ENCODE measurements at regions not wholly inside any gene's neighbourhood (a gene's known extent, or its start where the extent isn't known, plus 50 kb on each side); places are given as distances from the start of the nearest gene placed in this dataset.
A peak's percentile ranks its signal among the peaks of the same experiment; 100 is the strongest.

- H3F3A ChIP-seq (ENCODE audit: insufficient read depth, low read length, poor library complexity, severe bottlenecking) = no peaks in the 10 kb centered on the region
- no peaks in the 10 kb centered on the region for H3K27me3 ChIP-seq (ENCODE audit: insufficient read depth, low read depth, low read length)
- H3K36me3 ChIP-seq (ENCODE audit: insufficient read depth, low read length) = no peaks in the 10 kb centered on the region
- no peak overlapping the region for H3K4me3 ChIP-seq (ENCODE audit: low read length)
- H3K79me2 ChIP-seq (replicated peaks; ENCODE audit: insufficient read depth, low read length) = no peaks in the 10 kb centered on the region
- H3K9ac ChIP-seq (ENCODE audit: low read length) = no peak overlapping the region
- H3K9me2 ChIP-seq (ENCODE audit: insufficient read depth, low read length) = no peaks in the 10 kb centered on the region
- H3K27ac ChIP-seq (ENCODE audit: low read length) = no peak overlapping the region
- H3K4me2 ChIP-seq (ENCODE audit: low read length) = no peak overlapping the region
- H2AFZ ChIP-seq (ENCODE audit: low read depth, low read length) = no peak overlapping the region
- TF ChIP-seq, protein P1, sequence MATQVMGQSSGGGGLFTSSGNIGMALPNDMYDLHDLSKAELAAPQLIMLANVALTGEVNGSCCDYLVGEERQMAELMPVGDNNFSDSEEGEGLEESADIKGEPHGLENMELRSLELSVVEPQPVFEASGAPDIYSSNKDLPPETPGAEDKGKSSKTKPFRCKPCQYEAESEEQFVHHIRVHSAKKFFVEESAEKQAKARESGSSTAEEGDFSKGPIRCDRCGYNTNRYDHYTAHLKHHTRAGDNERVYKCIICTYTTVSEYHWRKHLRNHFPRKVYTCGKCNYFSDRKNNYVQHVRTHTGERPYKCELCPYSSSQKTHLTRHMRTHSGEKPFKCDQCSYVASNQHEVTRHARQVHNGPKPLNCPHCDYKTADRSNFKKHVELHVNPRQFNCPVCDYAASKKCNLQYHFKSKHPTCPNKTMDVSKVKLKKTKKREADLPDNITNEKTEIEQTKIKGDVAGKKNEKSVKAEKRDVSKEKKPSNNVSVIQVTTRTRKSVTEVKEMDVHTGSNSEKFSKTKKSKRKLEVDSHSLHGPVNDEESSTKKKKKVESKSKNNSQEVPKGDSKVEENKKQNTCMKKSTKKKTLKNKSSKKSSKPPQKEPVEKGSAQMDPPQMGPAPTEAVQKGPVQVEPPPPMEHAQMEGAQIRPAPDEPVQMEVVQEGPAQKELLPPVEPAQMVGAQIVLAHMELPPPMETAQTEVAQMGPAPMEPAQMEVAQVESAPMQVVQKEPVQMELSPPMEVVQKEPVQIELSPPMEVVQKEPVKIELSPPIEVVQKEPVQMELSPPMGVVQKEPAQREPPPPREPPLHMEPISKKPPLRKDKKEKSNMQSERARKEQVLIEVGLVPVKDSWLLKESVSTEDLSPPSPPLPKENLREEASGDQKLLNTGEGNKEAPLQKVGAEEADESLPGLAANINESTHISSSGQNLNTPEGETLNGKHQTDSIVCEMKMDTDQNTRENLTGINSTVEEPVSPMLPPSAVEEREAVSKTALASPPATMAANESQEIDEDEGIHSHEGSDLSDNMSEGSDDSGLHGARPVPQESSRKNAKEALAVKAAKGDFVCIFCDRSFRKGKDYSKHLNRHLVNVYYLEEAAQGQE (IDR thresholded peaks at IDR 0.05; ENCODE audit: borderline replicate concordance) = no peak
- no peak for TF ChIP-seq TAF1 (IDR thresholded peaks at IDR 0.05; ENCODE audit: low read depth)
- TF ChIP-seq EP300 (conservative IDR thresholded peaks at IDR 0.05; ENCODE audit: poor library complexity, severe bottlenecking) = no peak
- TF ChIP-seq, protein P2, sequence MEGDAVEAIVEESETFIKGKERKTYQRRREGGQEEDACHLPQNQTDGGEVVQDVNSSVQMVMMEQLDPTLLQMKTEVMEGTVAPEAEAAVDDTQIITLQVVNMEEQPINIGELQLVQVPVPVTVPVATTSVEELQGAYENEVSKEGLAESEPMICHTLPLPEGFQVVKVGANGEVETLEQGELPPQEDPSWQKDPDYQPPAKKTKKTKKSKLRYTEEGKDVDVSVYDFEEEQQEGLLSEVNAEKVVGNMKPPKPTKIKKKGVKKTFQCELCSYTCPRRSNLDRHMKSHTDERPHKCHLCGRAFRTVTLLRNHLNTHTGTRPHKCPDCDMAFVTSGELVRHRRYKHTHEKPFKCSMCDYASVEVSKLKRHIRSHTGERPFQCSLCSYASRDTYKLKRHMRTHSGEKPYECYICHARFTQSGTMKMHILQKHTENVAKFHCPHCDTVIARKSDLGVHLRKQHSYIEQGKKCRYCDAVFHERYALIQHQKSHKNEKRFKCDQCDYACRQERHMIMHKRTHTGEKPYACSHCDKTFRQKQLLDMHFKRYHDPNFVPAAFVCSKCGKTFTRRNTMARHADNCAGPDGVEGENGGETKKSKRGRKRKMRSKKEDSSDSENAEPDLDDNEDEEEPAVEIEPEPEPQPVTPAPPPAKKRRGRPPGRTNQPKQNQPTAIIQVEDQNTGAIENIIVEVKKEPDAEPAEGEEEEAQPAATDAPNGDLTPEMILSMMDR (IDR thresholded peaks at IDR 0.05; ENCODE audit: poor library complexity, severe bottlenecking) = no peak
- no peak for TF ChIP-seq MXI1 (conservative IDR thresholded peaks at IDR 0.05; ENCODE audit: poor library complexity, severe bottlenecking)
- no peak for TF ChIP-seq EZH2 (IDR thresholded peaks at IDR 0.05; ENCODE audit: borderline replicate concordance, insufficient read depth, low read length, poor library complexity, severe bottlenecking)
- no peak for TF ChIP-seq POLR2AphosphoS5 (IDR thresholded peaks at IDR 0.05)
- TF ChIP-seq RAD21 (conservative IDR thresholded peaks at IDR 0.05) = no peak
- H4K20me1 ChIP-seq (ENCODE audit: insufficient read depth) = no peaks in the 10 kb centered on the region
- no peaks in the 10 kb centered on the region for H3K9me3 ChIP-seq (ENCODE audit: low read length)
Measured at GRCh38 chr16:85436207-85436606, 176.9 kb upstream of the GSE1 start.

DNA sequence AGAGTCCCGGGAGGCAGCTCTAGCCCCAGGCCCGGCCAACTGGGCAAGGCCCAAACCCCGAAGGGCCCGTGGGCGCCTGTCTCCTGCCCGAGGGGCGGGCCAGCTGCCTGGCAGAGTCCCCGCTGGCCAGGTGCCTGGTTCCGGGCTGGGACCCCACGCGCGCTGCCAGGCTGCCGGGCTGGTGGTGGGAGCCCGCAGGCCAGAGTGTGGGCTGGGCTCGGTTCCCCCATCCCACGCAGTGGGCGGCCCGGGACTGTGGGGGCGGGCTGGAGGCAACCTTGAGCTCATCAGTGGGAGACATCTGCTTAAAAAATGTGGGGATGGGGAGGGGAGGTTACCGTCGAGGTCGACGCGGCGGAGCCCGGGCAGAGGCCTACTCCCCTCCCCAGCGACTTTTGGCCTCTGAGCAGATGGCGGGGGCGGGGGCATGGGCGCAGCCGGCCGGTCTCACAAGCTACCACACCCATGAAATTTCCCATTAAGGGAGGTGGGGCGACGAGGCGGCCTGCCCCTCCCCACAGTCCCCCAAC lies 176.4 kb upstream of the GSE1 start:
- Histone ChIP-seq H3K27me3 (ENCODE audit: insufficient read depth, low read depth, low read length) (no peaks in the 10 kb centered on the region), H3K79me2 (replicated peaks; ENCODE audit: insufficient read depth, low read length) (no peaks in the 10 kb centered on the region), H3K9me2 (ENCODE audit: insufficient read depth, low read length) (no peaks in the 10 kb centered on the region), H3K4me3 (ENCODE audit: low read length) (no peak overlapping the region), H3F3A (ENCODE audit: insufficient read depth, low read length, poor library complexity, severe bottlenecking) (no peaks in the 10 kb centered on the region), H4K20me1 (ENCODE audit: insufficient read depth) (no peaks in the 10 kb centered on the region), H3K9me3 (ENCODE audit: low read length) (no peaks in the 10 kb centered on the region), H3K27ac (ENCODE audit: low read length) (no peak overlapping the region), H3K36me3 (ENCODE audit: insufficient read depth, low read length) (no peaks in the 10 kb centered on the region), H2AFZ (ENCODE audit: low read depth, low read length) (no peak overlapping the region), H3K9ac (ENCODE audit: low read length) (peak overlapping the region; percentile 48), H3K4me2 (ENCODE audit: low read length) (no peak overlapping the region)
- TF ChIP-seq SMC3 (conservative IDR thresholded peaks at IDR 0.05; ENCODE audit: poor library complexity) (no peak), EP300 (conservative IDR thresholded peaks at IDR 0.05; ENCODE audit: poor library complexity, severe bottlenecking) (no peak), POLR2AphosphoS5 (IDR thresholded peaks at IDR 0.05) (no peak)
- TF ChIP-seq, protein P2 (IDR thresholded peaks at IDR 0.05; ENCODE audit: poor library complexity, severe bottlenecking) = no peak
